Hepatocyte (in vitro differentiated cells): ENCODE measurements at regions not wholly inside any gene's neighbourhood (a gene's known extent, or its start where the extent isn't known, plus 50 kb on each side); places are given as distances from the start of the nearest gene placed in this dataset.
"Not testable (repeated sequence)": the region's sequence is repeated elsewhere in the genome, so short reads cannot be mapped to it uniquely, and the experiment has no call there.

Experiments used
- EZH2 ChIP-seq: fragments of 200-600 bp; sonication (generic); IDR thresholded peaks from 2 replicates; pipeline ENCODE4 v1.6.1; 2016; ENCODE audit warnings: antibody characterized with exemption, mild to moderate bottlenecking, borderline replicate concordance
- EZH2phosphoT487 ChIP-seq: fragments of 200-600 bp; sonication (generic); IDR thresholded peaks from one replicate; pipeline ENCODE4 v1.6.1; 2018; ENCODE audit warnings: antibody characterized with exemption, mild to moderate bottlenecking, low read depth, moderate library complexity; ENCODE audit not compliant: unreplicated experiment, severe bottlenecking
- TF ChIP-seq, protein P1 (sequence below): fragments of 200-600 bp; sonication (generic); IDR thresholded peaks from 2 replicates; pipeline ENCODE4 v1.5.1; 2016; ENCODE audit warnings: antibody characterized with exemption, mild to moderate bottlenecking; ENCODE audit not compliant: poor library complexity

DNA sequence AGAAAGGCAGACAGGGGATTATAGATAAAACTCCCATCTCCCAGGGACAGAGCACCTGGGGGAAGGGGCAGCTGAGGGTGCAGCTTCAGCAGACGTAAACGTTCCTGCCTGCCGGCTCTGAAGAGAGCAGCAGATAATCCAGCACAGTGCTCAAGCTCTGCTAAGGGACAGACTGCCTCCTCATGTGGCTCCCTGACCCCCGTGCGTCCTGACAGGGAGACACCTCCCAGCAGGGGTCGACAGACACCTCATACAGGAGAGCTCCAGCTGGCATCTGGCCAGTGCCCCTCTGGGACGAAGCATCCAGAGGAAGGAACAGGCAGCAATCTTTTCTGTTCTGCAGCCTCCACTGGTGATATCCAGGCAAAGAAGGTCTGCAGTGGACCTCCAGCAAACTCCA is 333.3 kb downstream of the LNPK start:
- TF ChIP-seq, protein P1, sequence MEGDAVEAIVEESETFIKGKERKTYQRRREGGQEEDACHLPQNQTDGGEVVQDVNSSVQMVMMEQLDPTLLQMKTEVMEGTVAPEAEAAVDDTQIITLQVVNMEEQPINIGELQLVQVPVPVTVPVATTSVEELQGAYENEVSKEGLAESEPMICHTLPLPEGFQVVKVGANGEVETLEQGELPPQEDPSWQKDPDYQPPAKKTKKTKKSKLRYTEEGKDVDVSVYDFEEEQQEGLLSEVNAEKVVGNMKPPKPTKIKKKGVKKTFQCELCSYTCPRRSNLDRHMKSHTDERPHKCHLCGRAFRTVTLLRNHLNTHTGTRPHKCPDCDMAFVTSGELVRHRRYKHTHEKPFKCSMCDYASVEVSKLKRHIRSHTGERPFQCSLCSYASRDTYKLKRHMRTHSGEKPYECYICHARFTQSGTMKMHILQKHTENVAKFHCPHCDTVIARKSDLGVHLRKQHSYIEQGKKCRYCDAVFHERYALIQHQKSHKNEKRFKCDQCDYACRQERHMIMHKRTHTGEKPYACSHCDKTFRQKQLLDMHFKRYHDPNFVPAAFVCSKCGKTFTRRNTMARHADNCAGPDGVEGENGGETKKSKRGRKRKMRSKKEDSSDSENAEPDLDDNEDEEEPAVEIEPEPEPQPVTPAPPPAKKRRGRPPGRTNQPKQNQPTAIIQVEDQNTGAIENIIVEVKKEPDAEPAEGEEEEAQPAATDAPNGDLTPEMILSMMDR: not testable (repeated sequence)
- TF ChIP-seq EZH2, EZH2phosphoT487: not testable (repeated sequence)
